ENCODE measurements at regions not wholly inside any gene's neighbourhood (a gene's known extent, or its start where the extent isn't known, plus 50 kb on each side); places are given as distances from the start of the nearest gene placed in this dataset.

GRCh38 chr1:83554174-83554573 lies 444.8 kb downstream of the TTLL7 start:
- TF ChIP-seq CTCF (IDR thresholded peaks at IDR 0.05) = no peak
- TF ChIP-seq POLR2AphosphoS5 (IDR thresholded peaks at IDR 0.05) = no peak
- no peak for TF ChIP-seq EP300 (IDR thresholded peaks at IDR 0.05)
